C1 segment of cervical spinal cord (tissue), 14 donors: ENCODE measurements at regions not wholly inside any gene's neighbourhood (a gene's known extent, or its start where the extent isn't known, plus 50 kb on each side); places are given as distances from the start of the nearest gene placed in this dataset.
"Not testable (repeated sequence)": the region's sequence is repeated elsewhere in the genome, so short reads cannot be mapped to it uniquely, and the experiment has no call there.

Experiments
- DNase-seq, 14 donors: peaks; one replicate each; lab custom pipeline; 2025; lab: John Stamatoyannopoulos, UW

DNA sequence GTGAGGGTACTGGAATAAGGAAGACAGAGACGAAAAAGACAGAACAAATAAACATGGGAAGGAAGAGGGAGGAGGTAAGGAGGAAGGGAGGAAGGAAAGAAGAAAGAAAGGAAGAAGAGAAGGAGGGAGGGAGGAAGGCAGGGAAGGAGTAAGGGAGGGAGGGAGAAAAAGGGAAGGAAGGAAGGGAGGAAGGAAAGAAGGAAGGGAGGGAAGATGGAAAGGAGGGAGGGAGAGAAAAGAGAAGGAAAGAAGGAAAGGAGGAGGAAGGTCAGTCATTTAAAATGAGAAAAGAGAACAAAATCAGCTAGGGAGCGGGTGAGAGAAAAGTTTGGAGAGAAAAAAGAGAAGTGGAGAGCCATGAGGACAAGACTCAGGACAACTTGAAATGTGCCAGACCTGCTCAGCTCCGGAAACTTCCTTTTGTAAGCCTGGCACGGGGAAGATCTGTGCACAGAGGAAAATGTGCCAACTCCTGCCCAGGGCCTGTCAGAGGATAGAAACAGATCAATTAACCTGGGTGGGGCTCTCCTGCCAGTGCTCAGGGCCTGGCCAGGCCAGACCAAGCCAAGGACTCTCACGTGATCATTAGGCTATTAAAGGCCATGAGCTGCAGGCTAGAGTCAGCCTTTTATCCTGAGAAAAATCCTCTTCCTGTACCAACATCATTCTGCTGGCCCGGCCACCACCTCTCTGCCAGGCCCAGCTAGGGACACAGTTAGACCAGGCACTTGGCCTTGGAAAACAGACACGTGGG, 50.1 kb upstream of the BCL6 start:
- peak in 3 of 14 donors; percentile 6 to 44 (median 10) for DNase-seq

DNA sequence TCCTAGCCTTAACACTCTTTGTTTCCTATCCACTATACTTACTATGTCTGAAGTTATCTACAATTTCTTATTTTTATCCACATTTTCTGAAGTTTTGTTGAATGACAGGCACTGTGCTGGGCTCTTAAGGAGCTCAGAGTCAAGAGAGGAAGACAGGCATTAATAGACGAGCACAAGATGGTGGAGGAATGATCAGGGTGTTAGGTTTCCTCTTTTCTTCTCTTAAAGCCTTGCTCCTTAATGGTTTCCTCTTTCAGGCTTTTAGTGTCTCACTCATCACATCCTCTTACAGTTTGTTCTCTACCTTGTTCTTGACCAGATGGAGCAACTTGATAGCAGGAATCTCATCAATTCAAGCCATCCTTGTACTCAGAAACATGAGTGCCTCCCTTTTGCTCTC, 52.9 kb upstream of the BCL6 start:
- no peak for DNase-seq

- no peak for DNase-seq
Measured at GRCh38 chr3:187798531-187799530, 53.6 kb upstream of the BCL6 start.

- no peak for DNase-seq
Measured at GRCh38 chr3:187799942-187800641, 54.8 kb upstream of the BCL6 start.

DNA sequence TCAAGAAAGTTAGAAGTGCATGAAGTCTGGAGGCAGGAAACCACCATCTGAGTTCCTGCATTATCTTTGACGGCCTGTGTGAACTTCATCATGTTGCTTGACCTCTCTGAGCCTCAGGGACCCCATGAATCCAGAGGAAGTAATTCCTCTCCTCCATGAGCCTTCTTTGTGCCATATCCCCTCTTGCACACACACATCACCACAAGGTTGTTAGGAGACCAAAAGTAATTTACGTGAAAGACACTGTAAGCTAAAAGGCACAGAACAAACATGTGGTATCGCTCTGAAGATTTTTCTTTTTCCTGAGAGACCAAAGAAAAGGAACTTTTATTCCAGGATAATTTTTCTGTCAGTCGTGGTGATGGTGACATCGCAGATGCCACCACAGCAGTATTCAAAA, 55.9 kb upstream of the BCL6 start:
- DNase-seq, result no peak

DNA sequence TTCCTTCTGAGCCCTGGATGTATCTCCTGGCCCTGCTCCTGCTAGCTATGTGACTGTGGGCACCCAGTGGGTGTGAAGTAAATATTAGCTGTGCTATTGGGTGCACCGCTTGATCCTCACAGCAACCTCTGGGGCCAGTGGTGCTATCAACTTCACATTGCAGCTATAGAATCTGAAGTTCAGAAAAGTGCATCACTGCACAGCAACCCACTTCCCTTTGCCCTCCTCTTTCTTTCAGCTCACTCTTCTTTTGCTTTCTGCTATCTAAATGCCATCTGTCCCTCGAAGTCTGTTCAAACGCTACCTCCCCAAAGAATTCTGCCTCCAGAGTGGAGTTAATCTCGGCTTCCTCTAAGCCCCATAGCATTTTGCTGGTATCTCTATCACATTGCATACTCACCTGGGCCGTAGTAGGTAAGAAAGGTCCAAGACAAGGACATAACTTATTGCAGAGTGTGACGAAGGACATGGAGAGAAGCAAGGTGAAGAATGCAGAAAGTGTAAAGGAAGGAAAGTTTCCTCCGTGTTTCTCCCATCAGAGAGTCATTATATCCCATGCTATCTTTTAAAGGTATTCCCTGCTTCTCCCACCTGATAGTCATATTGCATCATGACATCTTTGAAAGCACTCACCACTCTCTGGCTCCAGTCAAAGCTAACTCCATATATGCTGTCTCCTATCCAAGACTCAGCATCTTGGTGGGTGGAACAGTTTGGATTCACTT, 57.1 kb upstream of the BCL6 start:
- DNase-seq, result no peak

GRCh38 chr3:187802928-187803259, 57.6 kb upstream of the BCL6 start:
- no peak for DNase-seq

- DNase-seq, result no peak
Measured at GRCh38 chr3:187804120-187804744, 59.0 kb upstream of the BCL6 start.

DNA sequence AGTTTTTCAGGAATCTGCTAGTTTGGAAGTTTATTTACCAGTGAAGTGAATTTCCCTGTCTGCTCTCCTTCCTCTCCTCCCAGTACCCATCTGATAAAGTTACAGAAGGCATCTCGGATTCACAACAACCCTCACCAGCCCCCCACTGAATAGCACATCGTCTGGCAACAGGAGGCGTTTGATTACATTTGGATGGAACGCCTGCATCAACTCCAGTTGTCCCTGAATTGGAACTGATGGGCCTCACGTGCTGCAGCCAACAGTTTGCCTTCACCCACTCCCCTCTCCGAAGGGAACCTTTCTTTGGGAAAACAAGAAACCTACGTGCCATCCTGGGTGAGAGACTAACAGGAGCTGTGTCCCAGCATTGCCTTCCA, 59.5 kb upstream of the BCL6 start:
- no peak for DNase-seq

GRCh38 chr3:187805774-187806173, 60.5 kb upstream of the BCL6 start:
- DNase-seq, result no peak

- no peak for DNase-seq
Measured at GRCh38 chr3:187807086-187807862, 62.0 kb upstream of the BCL6 start.

DNA sequence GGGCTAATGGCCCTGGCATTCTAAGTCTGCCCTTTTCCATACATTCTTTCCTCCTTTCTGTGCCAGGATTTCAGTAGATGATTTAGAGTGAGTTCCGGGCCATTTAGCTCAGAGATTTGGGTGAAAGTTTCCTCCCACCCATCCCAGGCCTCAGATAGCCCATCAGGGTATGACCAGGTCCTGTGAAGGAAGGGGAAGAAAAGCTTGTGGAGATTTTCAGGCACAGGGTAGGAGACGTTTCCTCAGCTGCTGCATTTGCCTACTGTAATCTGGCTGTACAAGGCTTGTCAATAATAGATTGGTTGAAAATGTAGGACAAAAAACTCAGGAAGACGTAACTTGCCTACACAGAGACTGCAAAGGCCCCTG, 63.2 kb upstream of the BCL6 start:
- DNase-seq, result no peak

GRCh38 chr3:187809612-187809991, 64.3 kb upstream of the BCL6 start:
- DNase-seq, result no peak

- no peak for DNase-seq
Measured at GRCh38 chr3:187810021-187810446, 64.8 kb upstream of the BCL6 start.

GRCh38 chr3:187811585-187812250, 66.5 kb upstream of the BCL6 start:
- DNase-seq, result no peak

DNA sequence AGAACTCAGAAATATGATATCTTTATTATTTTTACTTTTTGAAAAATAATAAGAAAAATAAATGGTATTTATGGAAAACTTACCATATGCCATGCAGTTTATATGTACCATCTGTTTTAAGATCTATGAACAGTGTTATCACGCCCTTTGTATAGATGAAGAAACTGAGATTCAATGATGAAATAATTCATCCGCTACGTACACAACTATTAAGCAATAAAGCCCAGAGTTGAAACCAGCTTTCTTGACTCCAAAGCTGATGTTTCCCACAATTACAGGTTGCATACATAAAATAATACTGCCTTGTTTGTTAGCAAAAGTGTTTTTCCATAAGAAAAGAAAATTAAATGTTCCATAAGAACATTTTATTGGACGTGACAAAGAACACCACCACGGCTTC, 67.2 kb upstream of the BCL6 start:
- DNase-seq, result no peak

GRCh38 chr3:187813198-187813597, 67.9 kb upstream of the BCL6 start:
- DNase-seq, result no peak

- not testable (repeated sequence) for DNase-seq
Measured at GRCh38 chr3:187817766-187818165, 72.5 kb upstream of the BCL6 start.

DNA sequence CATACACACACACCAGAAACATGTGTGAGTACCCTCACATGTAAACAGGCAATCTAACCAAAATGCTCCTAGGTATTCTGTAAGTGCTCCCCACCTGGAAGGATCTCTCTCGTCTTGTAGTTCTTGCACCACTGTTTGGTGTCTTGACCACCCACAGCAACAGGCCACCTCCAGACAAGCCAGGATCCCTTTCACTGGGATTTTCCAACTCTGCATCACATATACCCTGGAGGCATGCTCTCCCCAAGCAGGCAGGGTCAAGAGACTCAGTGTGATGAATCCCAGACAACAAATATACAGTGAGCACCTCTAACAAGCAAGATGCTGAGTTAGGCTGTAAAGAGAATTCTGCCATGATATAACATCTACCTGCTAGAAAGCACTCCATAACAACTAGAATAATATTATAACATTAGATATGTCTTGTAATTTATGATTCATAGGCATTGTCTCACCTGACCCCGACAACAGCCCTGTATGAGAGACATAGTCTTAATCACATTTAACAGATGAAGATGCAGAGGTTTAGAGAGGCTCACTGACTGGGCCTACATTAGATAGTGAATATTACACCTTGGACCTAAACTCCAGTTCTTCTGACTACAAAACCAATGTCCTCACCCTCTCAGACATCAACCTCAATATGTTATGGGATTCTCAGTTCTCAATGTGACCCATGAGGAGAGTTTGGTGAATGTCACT, 76.5 kb upstream of the BCL6 start:
- DNase-seq, result no peak
